NCI-H82 (cell line): ENCODE measurements at regions not wholly inside any gene's neighbourhood (a gene's known extent, or its start where the extent isn't known, plus 50 kb on each side); places are given as distances from the start of the nearest gene placed in this dataset.
"Not testable (repeated sequence)": the region's sequence is repeated elsewhere in the genome, so short reads cannot be mapped to it uniquely, and the experiment has no call there.

Experiments
- DNase-seq: peaks from one replicate; lab custom pipeline; 2025; lab: John Stamatoyannopoulos, UW

- no peak for DNase-seq
Observed at GRCh38 chr14:106327234-106327633, 800.9 kb downstream of the TMEM121 start.

GRCh38 chr14:106327702-106328353 lies 801.4 kb downstream of the TMEM121 start:
- DNase-seq: not testable (repeated sequence)

DNA sequence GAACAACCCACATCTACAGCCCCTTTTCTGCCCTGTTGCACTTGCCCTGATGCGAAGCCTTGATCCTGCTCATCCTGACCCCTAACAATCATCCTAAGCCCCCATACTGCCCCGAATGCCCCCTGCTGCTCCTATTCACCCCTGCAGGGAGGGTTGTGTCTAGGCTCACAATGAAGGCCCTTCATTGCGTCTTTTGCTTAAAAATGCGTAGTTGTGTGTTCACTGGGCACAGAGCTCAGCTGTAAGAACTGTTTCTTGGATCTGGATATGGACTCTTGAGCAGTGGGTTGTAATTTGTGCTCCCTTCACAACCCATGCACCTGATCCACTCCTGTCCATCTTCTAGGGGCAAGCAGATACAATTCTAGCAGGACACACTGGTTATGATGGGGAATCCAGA lies 802.9 kb downstream of the TMEM121 start:
- not testable (repeated sequence) for DNase-seq

DNA sequence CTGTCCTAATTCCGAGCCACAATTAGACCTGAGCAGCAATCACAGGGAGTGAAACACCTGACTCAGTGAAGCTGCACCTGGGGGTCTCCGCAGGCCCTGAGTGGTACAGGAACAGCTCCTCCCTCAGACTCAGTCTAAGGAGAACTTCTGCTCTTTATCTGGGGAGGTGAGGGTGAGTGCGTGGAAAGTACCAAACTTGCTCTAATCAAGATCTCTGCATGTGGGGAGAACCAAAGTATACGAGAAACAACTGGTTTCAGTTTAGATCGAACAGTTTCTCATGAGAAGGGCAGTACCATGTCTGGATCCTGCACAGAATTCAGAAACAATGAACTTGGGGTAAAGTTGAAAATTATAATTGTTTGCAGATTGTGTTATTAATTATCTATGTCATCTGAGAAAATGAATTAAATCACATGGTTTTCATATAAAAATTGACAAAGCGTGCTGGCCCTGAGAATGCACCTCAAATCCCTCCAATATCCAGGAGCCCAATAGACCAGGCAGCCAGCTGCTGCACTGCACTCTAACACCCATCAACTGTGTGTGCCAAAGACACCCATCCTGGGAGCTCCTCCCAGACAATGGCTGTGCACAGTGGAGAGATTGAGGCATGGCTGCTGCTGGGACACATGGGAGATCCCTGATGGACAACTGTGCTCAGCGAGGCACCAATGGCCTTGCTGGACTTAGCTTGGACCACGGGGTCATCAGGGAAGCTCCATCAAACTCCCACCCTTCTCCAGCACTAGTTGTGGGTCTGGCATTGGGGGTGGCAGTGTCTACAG lies 803.8 kb downstream of the TMEM121 start:
- not testable (repeated sequence) for DNase-seq

DNA sequence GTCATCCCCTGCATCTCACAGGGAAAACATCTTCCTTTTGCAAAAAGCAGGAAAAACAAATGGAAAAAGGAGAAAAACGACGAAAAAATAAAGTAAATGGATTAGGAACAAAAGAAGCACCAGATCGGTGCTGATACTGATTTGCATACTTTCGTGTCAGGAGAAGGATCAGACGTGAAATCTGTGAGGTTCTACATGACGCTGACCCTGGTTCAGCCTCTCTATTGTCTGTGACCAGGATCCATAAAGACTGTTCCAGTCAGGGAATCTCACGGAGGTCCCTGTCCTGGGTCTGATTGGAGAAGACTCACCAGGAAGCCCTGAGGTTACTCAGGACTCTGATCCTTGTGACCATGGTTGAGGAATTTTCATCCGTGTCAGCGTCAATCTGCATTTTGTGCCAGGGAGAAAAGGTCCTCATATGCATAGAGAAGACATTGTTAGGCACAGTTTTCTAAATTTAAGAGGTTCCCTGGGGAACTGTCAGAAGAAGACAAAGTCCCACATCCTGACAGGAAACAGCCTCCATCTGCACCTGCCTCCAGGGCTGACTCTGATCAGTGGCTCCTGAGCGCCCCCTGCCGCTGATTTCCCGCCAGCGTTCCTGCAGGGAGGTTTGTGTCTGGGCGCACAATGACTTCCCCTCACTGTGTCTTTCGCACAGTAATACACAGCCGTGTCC lies 808.2 kb downstream of the TMEM121 start:
- DNase-seq: not testable (repeated sequence)

DNA sequence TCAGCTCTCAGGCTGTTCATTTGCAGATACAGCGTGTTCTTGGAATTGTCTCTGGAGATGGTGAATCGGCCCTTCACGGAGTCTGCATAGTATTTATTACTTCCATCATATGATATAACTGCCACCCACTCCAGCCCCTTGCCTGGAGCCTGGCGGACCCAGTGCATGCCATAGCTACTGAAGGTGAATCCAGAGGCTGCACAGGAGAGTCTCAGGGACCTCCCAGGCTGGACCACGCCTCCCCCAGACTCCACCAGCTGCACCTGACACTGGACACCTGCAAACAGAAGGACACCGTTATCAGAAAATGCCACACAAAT lies 808.7 kb downstream of the TMEM121 start:
- not testable (repeated sequence) for DNase-seq

DNA sequence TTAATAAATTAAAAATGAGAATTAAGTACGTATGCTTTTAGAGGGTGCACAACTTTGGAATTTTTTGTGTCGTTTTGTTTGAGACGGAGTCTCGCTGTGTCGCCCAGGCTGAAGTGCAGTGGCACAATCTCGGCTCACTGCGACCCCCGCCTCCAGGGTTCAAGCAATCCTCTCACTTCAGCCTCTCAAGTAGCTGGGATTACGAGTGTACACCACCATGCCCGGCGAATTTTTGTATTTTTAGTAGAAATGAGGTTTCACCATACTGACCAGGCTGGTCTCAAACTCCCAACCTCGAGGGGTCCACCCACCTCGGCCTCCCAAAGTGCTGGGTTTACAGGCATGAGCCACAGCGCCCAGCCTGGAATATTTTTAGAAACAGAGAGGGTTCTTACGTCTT lies 812.4 kb downstream of the TMEM121 start:
- DNase-seq: not testable (repeated sequence)

GRCh38 chr14:106340658-106341057 lies 814.3 kb downstream of the TMEM121 start:
- DNase-seq: not testable (repeated sequence)

DNA sequence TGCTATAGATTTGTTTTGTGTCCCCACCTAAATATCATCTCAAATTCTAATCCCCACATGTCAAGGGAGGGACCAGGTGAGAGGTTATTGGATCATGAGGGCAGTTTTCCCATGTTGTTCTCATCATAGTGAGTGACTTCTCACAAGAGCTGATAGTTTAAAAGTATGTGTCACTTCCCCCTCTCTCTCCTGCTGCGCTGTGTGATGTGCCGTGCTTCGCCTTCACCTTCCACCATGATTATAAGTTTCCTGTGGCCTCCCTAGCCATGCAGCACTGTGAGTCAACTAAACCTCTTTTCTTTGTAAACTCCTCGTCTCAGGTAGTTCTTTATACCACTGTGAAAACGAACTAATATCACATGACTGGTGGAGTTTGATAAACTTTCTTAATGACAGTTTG lies 814.8 kb downstream of the TMEM121 start:
- not testable (repeated sequence) for DNase-seq

GRCh38 chr14:106343626-106344025 lies 817.2 kb downstream of the TMEM121 start:
- DNase-seq: no peak

DNA sequence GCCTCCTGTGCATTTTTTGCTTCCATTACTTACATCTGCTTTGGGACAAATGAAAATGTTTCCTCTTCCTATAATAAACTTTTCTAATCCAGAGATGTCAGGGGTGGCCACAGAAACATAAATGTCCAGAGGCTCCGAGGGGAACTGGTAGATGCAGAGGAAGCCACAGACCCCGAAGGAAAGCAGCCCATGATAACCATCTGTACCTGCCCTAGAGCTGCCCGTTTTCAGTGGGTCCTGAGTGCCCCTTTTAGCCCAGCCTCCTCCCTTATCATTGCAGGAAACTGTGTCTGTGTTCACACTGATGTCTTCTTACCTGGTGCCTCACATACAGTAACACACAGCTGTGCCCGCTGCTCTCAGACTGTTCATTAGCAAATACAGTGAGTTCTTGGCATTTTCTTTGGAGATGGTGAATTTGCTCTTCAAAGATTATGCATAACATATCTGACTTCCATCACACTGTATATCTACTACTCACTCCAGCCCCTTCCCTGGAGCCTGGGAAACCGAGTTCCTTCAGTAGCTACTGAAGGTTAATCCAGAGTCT lies 817.8 kb downstream of the TMEM121 start:
- not testable (repeated sequence) for DNase-seq

GRCh38 chr14:106344791-106345479 lies 818.6 kb downstream of the TMEM121 start:
- DNase-seq: not testable (repeated sequence)

DNA sequence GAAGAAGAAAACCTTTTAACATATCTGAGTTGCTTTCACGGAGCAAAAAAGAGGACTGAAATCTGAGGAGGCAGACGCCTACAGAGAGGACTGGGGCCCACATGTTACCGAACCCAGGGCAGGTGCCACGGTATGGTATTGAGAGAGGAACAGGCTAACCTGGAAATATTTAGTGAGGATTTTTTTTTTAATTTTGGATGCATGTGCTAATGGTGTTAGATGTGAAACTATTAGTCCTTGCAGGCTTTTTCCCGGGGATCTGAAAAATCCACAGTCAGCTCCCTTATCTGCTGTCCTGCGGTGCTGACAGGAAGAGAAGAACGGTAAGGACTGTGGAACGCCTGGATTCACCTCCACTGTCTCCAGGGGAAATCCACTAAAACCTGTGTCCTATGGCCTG lies 819.7 kb downstream of the TMEM121 start:
- DNase-seq: no peak

DNA sequence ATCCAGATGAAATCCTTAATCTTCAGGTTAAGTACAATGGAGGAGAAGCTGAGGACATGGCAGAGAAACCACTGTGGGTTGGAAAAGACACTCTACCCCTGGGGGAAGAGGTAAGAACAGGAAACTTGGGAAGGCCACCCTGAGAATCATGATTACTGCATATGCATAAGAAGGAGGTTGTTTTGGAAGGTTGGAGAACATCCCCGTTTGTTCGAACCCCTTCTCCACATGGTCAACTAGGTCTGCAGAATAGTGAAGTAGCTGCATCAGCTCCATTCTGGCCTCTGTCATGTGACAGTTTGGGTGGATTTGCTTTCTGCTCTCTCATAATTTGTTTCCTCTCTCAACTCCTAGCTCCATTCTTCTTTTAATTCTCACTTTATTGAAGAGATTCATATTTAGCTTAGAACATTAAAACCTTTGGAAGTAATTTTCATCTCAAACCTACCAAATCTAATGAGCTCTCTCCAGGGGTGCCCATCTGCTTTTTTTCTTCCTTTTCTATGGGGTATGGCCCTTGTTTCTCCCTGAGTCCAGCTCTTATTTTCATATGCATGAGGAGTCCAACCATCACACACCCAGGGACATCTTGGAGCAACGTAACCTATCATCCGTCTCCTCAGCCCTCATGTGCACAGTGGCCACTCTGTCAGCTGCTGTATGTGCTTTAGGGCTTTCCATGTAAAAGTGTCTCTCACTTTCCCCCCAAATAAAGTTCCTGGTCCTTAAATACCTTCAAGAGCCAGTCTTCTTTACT lies 820.3 kb downstream of the TMEM121 start:
- DNase-seq: no peak

DNA sequence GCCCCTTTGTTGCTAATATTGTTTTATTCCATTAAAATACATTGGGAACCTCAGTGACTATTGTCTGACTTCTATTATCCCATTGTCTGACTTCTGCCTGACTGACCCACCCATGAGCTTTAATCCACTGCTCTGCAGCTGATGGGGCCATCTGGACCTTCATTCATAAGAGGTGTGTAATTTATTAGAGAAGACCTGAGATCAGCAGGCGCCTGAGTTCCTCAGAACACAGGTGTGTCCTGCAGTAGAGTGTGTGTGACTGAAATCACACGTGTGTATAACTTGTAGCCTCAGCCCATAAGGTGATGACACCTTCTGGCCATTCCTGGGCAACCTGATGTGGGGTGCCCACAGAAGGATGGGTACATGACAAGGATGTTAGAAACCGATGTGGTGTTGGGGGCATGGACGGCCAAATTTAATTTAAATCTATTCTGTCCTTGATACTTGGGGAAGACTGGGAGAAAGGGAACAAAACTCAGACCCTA lies 821.0 kb downstream of the TMEM121 start:
- no peak for DNase-seq

DNA sequence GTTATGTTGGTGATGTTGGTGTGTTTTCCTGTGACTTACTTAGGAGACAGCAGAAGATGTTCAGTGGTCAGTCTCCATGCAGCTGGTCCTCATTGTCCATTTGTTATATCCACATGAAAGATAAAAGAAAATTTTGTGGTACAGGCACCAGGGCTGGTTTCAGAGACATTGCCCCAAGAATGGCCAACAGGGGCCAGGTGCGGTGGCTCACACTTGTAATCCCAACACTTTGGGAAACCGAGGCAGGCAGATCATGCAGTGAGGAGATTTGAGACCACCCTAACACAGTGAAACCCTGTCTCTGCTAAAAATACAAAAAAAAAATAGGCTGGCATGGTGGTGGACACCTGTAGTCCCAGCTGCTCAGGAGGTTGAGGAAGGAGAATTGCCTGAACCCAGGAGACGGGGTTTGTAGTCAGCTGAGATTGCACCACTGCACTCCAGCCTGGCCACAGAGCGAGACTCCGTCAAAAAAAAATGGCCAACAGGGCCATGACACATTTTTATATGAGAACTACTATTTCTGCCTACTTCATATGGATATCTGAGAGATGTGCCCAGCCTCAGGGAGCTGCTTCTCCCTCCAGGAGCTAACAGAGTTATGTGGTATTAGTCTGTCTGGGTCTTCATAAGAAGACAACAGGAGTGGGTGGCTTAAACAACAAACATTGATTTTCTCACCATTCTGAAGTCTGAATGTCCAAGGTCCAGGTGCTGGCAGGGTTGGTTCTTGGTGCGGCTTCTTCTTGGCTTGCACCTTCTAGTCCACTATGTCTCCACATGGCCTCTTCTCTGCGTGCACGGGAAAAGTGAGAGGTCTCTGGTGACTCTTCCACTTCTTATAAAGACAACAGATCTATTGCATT lies 821.7 kb downstream of the TMEM121 start:
- no peak for DNase-seq

- not testable (repeated sequence) for DNase-seq
Observed at GRCh38 chr14:106348873-106349540, 822.6 kb downstream of the TMEM121 start.

DNA sequence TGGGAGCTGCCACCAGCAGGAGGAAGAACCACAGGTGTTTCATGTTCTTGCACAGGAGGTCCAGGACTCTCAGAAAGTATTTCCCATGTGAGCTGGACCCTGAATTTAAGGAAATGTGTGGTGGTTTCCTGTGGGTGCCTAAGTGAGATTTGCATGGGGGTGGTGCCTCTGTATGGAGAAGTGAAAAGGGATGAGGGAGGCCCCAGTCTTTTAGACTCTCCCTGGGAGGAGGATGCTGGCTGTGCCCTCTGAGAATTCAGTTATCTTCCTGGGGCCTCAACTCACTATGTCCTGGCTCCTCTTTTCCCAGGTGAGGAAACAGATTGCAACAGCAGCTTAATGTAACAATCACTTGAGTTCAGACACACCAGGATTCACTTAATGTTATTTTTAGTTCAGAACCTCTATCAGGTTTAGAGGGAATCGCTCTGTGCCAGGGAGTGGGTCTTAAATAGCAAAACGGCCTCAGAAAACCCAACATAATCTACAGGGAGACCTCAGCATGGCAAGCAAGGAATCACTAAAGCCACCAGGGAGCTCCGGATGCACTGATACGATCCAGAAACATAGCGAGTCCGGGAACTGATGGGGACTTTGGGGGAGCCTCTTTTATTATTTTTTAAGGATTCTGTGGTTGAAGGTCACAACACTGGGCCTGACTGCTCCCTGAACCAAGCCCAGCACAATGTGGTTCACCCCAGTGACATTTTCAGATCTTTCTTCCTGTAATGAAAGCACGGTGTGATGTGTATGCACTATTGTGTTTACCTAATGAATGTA lies 823.5 kb downstream of the TMEM121 start:
- not testable (repeated sequence) for DNase-seq
